ENCODE measurements at regions not wholly inside any gene's neighbourhood (a gene's known extent, or its start where the extent isn't known, plus 50 kb on each side); places are given as distances from the start of the nearest gene placed in this dataset.

DNA sequence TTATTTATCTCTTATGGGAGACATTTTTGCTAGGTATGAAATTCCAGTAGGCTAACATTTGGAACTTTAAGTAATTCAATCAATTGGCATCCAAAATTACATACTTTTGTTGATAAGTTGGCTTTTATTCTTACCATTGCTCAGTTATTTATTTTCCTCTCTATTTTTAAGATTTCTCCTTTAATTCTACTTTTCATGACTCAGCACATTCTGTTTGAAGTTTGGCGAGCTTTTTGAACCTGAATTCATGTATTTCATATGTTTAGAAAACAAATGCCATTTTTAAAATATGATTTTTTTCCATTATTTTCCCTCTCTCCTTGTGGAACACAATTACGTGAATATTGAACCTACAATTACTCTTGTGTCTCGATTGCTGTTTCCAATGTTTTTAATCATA, 2896.3 kb upstream of the PCDH20 start:
- Histone ChIP-seq H3F3A (ENCODE audit: low read depth) (no peaks in the 10 kb centered on the region), H3K4me2 (ENCODE audit: low read depth, low read length, poor library complexity, severe bottlenecking) (no peak overlapping the region), H3K9me3 (ENCODE audit: insufficient read depth, low read depth, low read length) (no peaks in the 10 kb centered on the region; the same call in 1 of the 2 replicates)

DNA sequence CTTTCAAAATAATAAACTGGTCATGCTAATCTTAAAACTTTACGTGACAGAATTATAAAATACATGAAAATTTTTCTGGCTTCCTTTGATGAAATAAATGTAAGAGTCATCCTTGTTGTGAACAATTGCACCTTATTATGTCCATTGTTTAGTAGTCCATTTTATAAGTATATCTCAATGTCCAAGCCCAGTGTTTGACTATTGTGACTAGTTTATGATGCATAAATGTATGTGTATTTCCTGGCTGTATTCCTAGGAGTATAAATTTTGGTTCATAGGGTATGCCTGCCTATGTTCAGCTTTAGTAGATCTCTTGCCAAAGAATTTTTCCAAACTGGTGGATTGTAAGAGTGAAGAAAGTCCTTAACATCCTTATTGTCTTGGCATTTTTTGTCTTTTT, 2895.5 kb upstream of the PCDH20 start:
- no peaks in the 10 kb centered on the region for H3K27me3 ChIP-seq (ENCODE audit: insufficient read depth, low read length, poor library complexity, severe bottlenecking)
- no peaks in the 10 kb centered on the region for H3K9me3 ChIP-seq (ENCODE audit: insufficient read depth, low read depth, low read length)
- H3K9me2 ChIP-seq (replicated peaks; ENCODE audit: low read depth, low read length) = no peaks in the 10 kb centered on the region
- H2AFZ ChIP-seq (ENCODE audit: low read length) = no peak overlapping the region
- no peaks in the 10 kb centered on the region for H3K36me3 ChIP-seq (ENCODE audit: insufficient read depth, low read length)
- no peaks in the 10 kb centered on the region for H3F3A ChIP-seq (ENCODE audit: low read depth)
- TF ChIP-seq EZH2phosphoT487 (IDR thresholded peaks at IDR 0.05; ENCODE audit: borderline replicate concordance) = no peak
- TF ChIP-seq, protein P1, sequence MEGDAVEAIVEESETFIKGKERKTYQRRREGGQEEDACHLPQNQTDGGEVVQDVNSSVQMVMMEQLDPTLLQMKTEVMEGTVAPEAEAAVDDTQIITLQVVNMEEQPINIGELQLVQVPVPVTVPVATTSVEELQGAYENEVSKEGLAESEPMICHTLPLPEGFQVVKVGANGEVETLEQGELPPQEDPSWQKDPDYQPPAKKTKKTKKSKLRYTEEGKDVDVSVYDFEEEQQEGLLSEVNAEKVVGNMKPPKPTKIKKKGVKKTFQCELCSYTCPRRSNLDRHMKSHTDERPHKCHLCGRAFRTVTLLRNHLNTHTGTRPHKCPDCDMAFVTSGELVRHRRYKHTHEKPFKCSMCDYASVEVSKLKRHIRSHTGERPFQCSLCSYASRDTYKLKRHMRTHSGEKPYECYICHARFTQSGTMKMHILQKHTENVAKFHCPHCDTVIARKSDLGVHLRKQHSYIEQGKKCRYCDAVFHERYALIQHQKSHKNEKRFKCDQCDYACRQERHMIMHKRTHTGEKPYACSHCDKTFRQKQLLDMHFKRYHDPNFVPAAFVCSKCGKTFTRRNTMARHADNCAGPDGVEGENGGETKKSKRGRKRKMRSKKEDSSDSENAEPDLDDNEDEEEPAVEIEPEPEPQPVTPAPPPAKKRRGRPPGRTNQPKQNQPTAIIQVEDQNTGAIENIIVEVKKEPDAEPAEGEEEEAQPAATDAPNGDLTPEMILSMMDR (conservative IDR thresholded peaks at IDR 0.05; ENCODE audit: low read length) = no peak
- H3K4me3 ChIP-seq (ENCODE audit: low read length, poor library complexity, severe bottlenecking) = no peak overlapping the region
- H4K20me1 ChIP-seq (ENCODE audit: insufficient read depth, low read length, poor library complexity, severe bottlenecking) = no peaks in the 10 kb centered on the region
- H3K79me2 ChIP-seq (ENCODE audit: insufficient read depth, low read length) = no peaks in the 10 kb centered on the region
- H3K9ac ChIP-seq (ENCODE audit: low read depth, low read length, poor library complexity, severe bottlenecking) = no peak overlapping the region
- no peak overlapping the region for H3K4me2 ChIP-seq (ENCODE audit: low read depth, low read length, poor library complexity, severe bottlenecking)
- no peaks in the 10 kb centered on the region for H3K4me1 ChIP-seq (ENCODE audit: insufficient read depth, low read length, poor library complexity, severe bottlenecking)

More for the DNA sequence above, 2896.3 kb upstream of the PCDH20 start:
- Histone ChIP-seq H3K4me1 (ENCODE audit: insufficient read depth, low read length, poor library complexity, severe bottlenecking) (no peaks in the 10 kb centered on the region), H3K36me3 (ENCODE audit: insufficient read depth, low read length) (no peaks in the 10 kb centered on the region), H3K9me2 (replicated peaks; ENCODE audit: low read depth, low read length) (no peaks in the 10 kb centered on the region), H3K9ac (ENCODE audit: low read depth, low read length, poor library complexity, severe bottlenecking) (no peak overlapping the region), H3K79me2 (ENCODE audit: insufficient read depth, low read length) (no peaks in the 10 kb centered on the region), H3K4me3 (ENCODE audit: low read length, poor library complexity, severe bottlenecking) (no peak overlapping the region), H2AFZ (ENCODE audit: low read length) (no peak overlapping the region), H3K27me3 (ENCODE audit: insufficient read depth, low read length, poor library complexity, severe bottlenecking) (no peaks in the 10 kb centered on the region), H4K20me1 (ENCODE audit: insufficient read depth, low read length, poor library complexity, severe bottlenecking) (no peaks in the 10 kb centered on the region)
- TF ChIP-seq, protein P1 (conservative IDR thresholded peaks at IDR 0.05; ENCODE audit: low read length) = no peak
- no peak for TF ChIP-seq EZH2phosphoT487 (IDR thresholded peaks at IDR 0.05; ENCODE audit: borderline replicate concordance)

DNA sequence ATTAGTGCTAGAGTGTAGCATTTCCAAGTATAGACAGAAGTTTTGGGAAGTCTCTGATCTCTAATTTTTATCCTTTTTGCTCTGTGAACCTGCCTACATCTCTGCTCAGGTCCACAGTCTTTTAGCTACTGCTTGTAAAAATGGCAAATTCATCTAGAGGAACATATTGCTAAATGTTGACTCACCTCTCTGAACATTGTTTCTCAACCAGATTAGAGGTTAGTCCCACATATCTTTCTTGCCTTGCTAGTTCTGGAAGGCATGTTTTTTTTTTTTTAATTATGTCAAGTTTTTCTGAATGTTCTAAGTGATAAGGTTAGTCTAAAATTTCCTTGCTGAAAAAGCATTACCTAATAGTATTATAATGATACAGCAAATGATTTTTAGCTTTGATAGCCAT, 2889.6 kb upstream of the PCDH20 start:
- Histone ChIP-seq H3K4me3 (ENCODE audit: low read length, poor library complexity, severe bottlenecking) (no peak overlapping the region), H3K4me2 (ENCODE audit: low read depth, low read length, poor library complexity, severe bottlenecking) (no peak overlapping the region), H3K9me2 (replicated peaks; ENCODE audit: low read depth, low read length) (no peaks in the 10 kb centered on the region), H3F3A (ENCODE audit: low read depth) (no peaks in the 10 kb centered on the region), H4K20me1 (ENCODE audit: insufficient read depth, low read length, poor library complexity, severe bottlenecking) (no peaks in the 10 kb centered on the region), H2AFZ (ENCODE audit: low read length) (no peak overlapping the region), H3K9ac (ENCODE audit: low read depth, low read length, poor library complexity, severe bottlenecking) (no peak overlapping the region), H3K79me2 (ENCODE audit: insufficient read depth, low read length) (no peaks in the 10 kb centered on the region), H3K36me3 (ENCODE audit: insufficient read depth, low read length) (no peaks in the 10 kb centered on the region), H3K9me3 (ENCODE audit: insufficient read depth, low read depth, low read length) (no peaks in the 10 kb centered on the region), H3K4me1 (ENCODE audit: insufficient read depth, low read length, poor library complexity, severe bottlenecking) (no peaks in the 10 kb centered on the region), H3K27me3 (ENCODE audit: insufficient read depth, low read length, poor library complexity, severe bottlenecking) (no peaks in the 10 kb centered on the region)
- TF ChIP-seq, protein P1 (conservative IDR thresholded peaks at IDR 0.05; ENCODE audit: low read length) = no peak
- no peak for TF ChIP-seq EZH2phosphoT487 (IDR thresholded peaks at IDR 0.05; ENCODE audit: borderline replicate concordance)

Data from Loucy (cell line).